Fibroblast of skin of right biceps (primary cell): ENCODE measurements at regions not wholly inside any gene's neighbourhood (a gene's known extent, or its start where the extent isn't known, plus 50 kb on each side); places are given as distances from the start of the nearest gene placed in this dataset.
A peak's percentile ranks its signal among the peaks of the same experiment; 100 is the strongest.

Source experiments
- DNase-seq: peaks from one replicate; pipeline ENCODE4 v3.0.0-alpha.2; 2013

GRCh38 chr1:229098903-229099578 is 171.9 kb upstream of the RAB4A start:
- no peak for DNase-seq

- peak; percentile 46 for DNase-seq
Measured at GRCh38 chr1:229101011-229101871, 169.7 kb upstream of the RAB4A start.

- no peak for DNase-seq
Measured at GRCh38 chr1:229102741-229103391, 168.0 kb upstream of the RAB4A start.

DNA sequence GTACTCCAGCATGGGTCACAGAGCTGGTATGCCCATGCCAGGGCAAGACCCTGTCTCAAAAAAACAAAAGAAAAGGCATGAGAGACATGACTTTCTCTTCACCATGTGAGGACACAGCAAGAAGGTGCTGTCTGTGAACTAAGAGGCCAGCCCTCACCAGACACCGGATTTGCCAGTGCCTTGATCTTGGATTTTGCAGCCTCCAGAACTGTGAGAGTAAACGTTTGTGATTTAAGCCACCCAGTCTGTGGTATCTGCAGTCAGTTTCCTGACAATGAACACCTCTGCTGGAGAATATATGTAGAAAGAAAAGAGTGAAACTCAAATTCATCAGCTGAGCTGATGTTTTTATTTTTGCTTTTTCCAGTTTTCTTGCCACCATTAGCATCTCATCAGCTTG is 166.3 kb upstream of the RAB4A start:
- DNase-seq, result no peak

GRCh38 chr1:229105109-229105508 is 165.8 kb upstream of the RAB4A start:
- no peak for DNase-seq

GRCh38 chr1:229105822-229106525 is 164.9 kb upstream of the RAB4A start:
- DNase-seq, result no peak

GRCh38 chr1:229106526-229107125 is 164.3 kb upstream of the RAB4A start:
- no peak for DNase-seq

- DNase-seq, result no peak
Measured at GRCh38 chr1:229107304-229107815, 163.6 kb upstream of the RAB4A start.

DNA sequence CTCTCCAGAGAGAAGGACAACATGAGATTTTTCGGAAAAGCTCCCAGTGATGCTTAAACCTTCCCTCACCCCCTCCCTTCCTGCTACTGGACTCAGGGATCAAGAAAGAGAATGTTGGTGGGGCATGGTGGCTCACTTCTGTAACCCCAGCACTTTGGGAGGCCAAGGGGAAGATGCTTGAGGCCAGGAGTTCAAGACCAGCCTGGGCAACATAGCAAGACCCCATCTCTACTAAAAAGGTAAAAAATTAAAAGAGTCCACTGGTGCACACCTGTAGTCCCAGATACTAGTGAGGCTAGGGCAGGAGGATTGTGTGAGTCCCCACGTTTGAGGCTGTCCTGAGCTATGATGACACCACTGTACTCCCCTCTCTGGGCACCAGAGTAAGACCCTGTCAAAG is 162.9 kb upstream of the RAB4A start:
- DNase-seq, result no peak

DNA sequence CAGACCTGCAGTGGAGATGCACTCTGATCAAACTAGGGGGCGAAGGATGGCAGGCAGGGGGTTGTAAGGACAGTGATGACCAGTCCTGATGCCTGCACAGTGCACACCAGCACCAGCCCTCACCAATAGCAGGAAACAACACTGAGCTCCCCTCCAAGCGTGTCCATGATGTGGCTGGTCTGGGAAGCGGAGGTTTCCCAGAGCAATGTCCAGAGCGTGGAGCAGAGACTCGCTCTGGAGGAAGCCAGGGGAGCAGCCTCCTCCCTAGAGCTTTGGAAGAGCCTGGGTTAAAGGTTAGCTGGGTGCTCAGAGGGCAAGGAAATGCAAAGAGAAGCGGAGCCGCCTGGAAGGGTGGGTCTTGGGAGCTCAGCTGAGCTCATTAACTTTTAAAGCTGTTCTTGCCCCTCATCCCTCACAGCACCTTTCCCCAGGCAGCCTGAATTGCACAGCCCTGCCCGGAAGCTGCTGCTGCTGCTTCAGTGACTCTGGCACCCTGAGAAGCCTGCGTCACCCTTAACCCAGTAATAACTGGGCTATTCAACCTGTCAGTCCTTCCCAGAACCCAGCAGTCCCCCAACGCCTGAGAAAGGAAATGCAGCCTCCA is 162.2 kb upstream of the RAB4A start:
- no peak for DNase-seq

DNA sequence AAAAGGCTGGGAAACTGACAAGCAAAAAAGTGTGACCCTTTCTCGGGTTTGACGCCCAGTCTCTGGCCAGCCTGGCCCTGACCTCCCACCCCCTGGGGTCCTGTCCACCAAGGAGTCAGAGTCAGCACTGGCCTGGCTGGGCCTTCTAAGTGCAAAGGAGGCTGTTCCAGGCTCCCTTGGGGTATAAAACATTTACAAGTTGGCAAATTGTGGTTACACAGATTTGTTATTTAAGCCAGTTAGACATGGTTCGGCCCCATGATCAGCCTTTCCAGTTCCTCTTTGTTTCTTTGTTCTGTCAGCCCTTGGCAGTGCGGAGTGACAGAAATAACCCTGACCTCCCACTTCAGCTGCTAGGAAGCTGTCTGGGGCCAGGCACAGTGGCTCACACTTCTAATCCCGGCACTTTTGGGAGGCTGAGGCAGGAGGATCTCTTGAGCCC is 161.6 kb upstream of the RAB4A start:
- no peak for DNase-seq

- no peak for DNase-seq
Measured at GRCh38 chr1:229110986-229111385, 159.9 kb upstream of the RAB4A start.

DNA sequence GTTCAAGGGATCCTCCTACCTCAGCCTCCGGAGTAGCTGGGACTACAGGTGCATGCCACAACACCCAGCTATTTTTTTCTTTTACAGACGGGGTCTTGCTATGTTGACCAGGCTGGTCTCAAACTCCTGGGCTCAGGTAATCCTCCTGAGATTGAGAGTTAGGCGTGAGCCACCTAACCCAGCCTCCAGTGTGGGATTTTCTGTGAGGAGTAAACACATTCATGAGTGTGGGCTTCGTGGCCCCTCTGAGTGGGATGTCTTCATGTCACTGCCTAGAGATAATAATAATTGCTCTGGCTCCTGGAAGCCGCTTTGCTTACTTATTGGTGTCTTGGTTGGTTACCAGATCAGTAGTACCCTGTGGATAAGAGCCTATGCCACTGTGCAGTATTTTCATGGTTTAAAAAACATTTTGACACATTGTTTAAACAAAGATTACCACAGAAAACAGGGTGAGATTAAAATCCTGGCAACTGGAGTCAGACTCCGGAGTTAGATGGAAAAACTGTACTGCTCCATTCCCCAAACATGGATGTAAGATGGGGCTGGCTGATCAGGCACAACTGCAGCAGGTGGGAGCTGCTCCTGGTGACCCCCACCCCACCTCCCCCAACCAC is 159.1 kb upstream of the RAB4A start:
- no peak for DNase-seq

DNA sequence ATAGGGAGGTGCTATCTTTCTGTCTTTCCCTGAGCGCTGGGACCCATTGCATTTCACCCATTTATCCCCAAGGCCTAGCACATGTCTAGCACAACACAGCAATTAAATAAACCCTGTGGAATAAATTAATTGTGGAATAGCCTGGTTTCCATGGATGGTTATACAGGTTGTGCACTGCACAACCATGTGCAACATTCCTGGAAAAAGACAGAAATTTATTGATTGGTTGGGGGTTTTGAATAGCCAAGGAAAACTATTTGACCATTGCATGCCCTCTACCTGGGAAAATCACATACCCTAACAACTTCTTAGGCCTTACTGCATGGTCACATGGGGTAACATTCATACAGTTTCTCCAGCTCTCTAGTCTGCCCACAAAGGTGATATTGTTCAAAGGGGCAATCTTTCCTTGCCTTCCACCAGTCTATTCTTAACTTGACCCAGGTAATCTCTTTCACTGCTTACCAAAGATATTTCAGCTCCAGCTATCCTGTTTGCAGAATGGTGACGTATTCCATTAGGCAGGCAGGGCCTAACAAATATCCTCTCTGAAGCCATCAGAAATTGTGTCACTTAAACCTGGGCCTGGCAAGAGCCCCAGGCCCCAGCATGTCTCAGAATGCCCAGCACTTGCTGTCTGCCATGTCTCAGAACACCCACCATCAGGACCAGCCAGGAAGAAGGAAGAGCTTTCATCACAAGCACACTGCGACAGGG is 157.9 kb upstream of the RAB4A start:
- DNase-seq, result no peak

DNA sequence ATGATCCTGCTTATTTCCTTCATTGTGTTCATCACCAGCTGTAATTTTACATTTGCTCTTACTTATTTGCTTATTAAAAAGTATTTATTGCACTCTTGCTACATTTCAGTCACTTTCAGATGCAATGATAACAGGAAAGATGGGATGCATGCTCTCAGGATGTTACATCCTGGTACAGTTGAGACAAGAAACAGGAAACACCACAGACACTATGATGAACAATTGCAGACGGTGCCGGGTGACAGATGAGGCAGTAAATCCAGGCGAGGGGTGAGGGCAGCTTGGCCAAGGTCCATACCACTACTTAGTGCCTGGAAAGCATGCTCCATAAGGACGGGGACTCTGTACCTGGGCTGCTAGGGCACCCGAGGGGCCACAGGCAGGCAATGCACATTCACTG is 156.6 kb upstream of the RAB4A start:
- DNase-seq, result peak; percentile 69

- DNase-seq, result peak; percentile 45
Measured at GRCh38 chr1:229114850-229115365, 156.0 kb upstream of the RAB4A start.

DNA sequence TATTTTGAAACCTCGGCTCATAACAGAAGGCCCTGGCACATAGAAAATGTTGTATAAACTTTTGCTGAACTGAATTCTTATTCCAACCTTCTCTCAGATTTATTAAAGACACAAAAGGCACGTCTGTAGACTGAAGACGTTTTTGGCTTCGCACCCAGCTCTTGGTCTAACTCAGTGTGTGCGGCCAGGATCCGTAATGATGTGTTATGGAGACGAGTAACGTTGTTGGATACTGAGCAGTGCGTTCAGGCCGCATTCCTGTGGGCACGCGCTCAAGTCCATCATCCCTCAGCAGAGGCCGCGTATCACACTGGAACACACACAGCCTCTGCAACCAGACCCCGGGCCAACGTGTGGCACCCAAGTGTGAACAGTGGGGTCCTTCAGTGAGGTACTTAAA is 154.8 kb upstream of the RAB4A start:
- DNase-seq, result no peak

GRCh38 chr1:229117664-229118300 is 153.1 kb upstream of the RAB4A start:
- no peak for DNase-seq

DNA sequence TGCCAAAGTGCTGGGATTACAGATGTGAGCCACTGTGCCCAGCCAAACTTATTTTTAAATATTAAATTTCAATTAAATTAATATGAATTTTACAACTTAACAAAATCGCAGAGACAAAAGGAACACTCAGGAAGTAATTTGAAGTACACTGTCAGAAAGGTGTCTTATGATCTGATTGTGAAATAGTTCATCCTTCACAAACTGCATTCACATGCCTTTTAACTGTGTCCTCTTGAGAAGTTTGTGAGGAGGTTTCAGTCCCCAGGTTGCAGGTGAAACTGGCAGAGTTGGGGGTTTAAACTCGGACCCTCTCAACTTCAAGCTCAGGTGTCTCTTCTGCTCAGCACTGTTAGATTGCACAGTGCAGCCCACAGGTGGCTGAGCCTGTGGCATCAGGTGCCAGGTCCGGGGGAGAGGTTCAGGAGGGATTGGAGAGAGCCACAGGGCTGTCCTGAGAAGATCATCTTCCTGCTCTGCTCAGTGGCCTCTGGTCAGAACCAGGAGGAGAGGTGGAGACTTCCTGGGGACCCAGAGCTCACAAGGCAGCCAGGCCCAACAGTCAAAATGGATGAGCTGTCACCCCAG is 152.3 kb upstream of the RAB4A start:
- no peak for DNase-seq

DNA sequence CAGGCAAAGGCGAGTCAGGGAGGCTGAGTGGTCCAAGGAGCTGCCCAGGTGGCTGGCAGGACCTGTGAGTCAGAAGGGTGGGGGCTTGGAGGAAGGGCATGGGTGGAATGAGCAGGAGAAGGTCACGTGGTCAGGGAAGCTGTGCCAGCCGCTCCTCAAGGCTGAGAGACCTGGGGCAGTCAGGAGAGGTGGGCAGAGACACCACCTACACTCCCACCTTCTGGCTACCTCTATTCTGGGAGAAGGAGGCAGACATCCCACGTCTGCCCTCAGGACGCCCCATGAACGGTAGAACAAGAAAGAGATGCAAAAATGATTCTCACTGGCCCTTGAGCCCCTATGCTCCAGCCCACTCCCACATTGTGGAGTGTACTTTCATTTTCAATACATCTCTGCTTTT is 151.8 kb upstream of the RAB4A start:
- DNase-seq, result no peak
